Thyroid gland (tissue), 4 donors: ENCODE measurements at regions not wholly inside any gene's neighbourhood (a gene's known extent, or its start where the extent isn't known, plus 50 kb on each side); places are given as distances from the start of the nearest gene placed in this dataset.

ENCODE experiments used
- POLR2A ChIP-seq, 2 donors: fragments of 450-650 bp; IDR thresholded peaks; one replicate each; pipeline ENCODE4 v1.6.1; 2017; ENCODE audit warnings: antibody characterized with exemption in 2 of 2, mild to moderate bottlenecking in 2 of 2, moderate library complexity in 1 of 2
- TF ChIP-seq, protein P1 (sequence below), 6 experiments: fragments of 200-600 bp in 3 of 6; fragments of 450-650 bp in 3 of 6; sonication (generic) in 3 of 6; IDR thresholded peaks; one replicate each; pipeline ENCODE4 v1.5.1; 2016 to 2019; ENCODE audit warnings: antibody characterized with exemption in 6 of 6, mild to moderate bottlenecking in 2 of 6, inconsistent platforms in 1 of 6, moderate library complexity in 1 of 6

DNA sequence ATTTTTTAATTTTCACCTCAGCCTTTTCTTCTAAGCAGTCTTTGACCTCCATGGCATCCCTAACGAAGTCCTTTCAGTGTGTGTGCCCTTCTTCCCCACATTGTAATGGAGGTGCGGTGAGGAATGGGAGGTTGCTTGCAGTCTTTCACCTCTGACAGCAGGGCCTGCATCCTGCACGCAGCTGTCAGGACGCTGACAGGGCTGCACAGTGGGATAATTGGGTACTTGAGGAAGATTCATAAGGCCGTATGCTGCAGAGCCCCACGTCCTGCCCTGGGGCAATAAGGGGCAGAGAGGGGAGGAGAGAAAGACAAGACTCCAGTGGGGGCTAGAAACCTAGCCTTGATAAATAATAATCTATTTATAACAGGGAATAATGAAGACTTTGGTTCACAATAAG is 184.7 kb downstream of the SAMD5 start:
- TF ChIP-seq, protein P1, sequence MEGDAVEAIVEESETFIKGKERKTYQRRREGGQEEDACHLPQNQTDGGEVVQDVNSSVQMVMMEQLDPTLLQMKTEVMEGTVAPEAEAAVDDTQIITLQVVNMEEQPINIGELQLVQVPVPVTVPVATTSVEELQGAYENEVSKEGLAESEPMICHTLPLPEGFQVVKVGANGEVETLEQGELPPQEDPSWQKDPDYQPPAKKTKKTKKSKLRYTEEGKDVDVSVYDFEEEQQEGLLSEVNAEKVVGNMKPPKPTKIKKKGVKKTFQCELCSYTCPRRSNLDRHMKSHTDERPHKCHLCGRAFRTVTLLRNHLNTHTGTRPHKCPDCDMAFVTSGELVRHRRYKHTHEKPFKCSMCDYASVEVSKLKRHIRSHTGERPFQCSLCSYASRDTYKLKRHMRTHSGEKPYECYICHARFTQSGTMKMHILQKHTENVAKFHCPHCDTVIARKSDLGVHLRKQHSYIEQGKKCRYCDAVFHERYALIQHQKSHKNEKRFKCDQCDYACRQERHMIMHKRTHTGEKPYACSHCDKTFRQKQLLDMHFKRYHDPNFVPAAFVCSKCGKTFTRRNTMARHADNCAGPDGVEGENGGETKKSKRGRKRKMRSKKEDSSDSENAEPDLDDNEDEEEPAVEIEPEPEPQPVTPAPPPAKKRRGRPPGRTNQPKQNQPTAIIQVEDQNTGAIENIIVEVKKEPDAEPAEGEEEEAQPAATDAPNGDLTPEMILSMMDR (IDR thresholded peaks at IDR 0.05), result no peak
- TF ChIP-seq POLR2A (IDR thresholded peaks at IDR 0.05), result no peak
